ENCODE measurements at regions not wholly inside any gene's neighbourhood (a gene's known extent, or its start where the extent isn't known, plus 50 kb on each side); places are given as distances from the start of the nearest gene placed in this dataset.

DNA sequence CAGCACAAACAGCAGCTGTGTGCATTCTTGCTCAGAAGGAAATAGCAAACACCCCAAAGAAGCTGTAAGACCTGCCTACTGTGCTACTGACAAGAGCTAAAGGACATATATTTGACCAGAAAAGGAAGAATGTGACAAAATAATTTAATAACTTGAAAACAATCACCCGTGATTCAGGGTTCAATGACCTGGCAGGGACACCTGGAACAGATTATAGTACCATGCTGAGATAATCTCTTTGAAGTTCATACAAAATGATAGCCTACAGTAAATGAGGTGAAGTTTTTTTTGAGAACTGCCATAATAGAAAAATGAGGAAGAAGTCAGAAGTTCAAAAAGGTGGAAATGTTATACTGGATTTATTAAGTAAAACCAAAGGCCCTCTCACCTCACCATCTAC is 324.8 kb upstream of the GULP1 start:
- CTCF ChIA-PET: no interaction called here
- DNase-seq: no peak
- Mint-ChIP-seq H3K4me3 (ENCODE audit: low read depth, unreplicated experiment) (no peak overlapping the region), H3K27me3 (ENCODE audit: unreplicated experiment) (no peaks in the 10 kb centered on the region), H3K4me1 (ENCODE audit: low read depth, unreplicated experiment) (no peaks in the 10 kb centered on the region), H3K36me3 (ENCODE audit: insufficient read depth, unreplicated experiment) (no peaks in the 10 kb centered on the region), H3K27ac (ENCODE audit: unreplicated experiment) (no peak overlapping the region), H3K9me3 (ENCODE audit: low read depth, unreplicated experiment) (peaks cover 3% of the 10 kb centered on the region)
- no TSS peak for BruUV-seq (replicated peaks)
- intact Hi-C loops (cut with micrococcal nuclease; ENCODE audit: unreplicated experiment): no loop called here
- TF ChIP-seq, protein P1, sequence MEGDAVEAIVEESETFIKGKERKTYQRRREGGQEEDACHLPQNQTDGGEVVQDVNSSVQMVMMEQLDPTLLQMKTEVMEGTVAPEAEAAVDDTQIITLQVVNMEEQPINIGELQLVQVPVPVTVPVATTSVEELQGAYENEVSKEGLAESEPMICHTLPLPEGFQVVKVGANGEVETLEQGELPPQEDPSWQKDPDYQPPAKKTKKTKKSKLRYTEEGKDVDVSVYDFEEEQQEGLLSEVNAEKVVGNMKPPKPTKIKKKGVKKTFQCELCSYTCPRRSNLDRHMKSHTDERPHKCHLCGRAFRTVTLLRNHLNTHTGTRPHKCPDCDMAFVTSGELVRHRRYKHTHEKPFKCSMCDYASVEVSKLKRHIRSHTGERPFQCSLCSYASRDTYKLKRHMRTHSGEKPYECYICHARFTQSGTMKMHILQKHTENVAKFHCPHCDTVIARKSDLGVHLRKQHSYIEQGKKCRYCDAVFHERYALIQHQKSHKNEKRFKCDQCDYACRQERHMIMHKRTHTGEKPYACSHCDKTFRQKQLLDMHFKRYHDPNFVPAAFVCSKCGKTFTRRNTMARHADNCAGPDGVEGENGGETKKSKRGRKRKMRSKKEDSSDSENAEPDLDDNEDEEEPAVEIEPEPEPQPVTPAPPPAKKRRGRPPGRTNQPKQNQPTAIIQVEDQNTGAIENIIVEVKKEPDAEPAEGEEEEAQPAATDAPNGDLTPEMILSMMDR (IDR thresholded peaks at IDR 0.05; ENCODE audit: unreplicated experiment): no peak

DNA sequence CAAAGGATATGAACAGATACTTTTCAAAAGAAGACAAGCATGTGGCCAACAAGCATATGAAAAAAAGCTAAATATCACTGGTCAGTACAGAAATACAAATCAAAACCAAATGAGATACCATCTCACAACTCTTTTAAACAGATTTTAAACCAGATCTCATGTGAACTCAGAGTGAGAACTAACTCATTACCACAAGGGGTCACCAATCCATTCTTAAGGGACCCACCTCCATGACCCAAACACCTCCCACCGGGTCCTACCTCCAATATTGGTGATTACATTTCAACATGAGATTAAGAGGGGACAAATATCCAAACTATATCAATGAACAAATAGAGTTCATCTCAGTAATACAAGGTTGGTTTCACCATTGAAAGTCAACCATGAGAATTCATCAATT is 319.8 kb upstream of the GULP1 start:
- CTCF ChIA-PET: interaction anchor here (1.2 kb wide), 1 partner anchor 79 kb away, joined by 3 read pairs; no protein-coding TSS in a partner anchor
- no peak for DNase-seq
- Mint-ChIP-seq H3K9me3 (ENCODE audit: low read depth, unreplicated experiment) (peaks cover 3% of the 10 kb centered on the region), H3K4me3 (ENCODE audit: low read depth, unreplicated experiment) (no peak overlapping the region), H3K27ac (ENCODE audit: unreplicated experiment) (no peak overlapping the region), H3K27me3 (ENCODE audit: unreplicated experiment) (no peaks in the 10 kb centered on the region), H3K4me1 (ENCODE audit: low read depth, unreplicated experiment) (no peaks in the 10 kb centered on the region), H3K36me3 (ENCODE audit: insufficient read depth, unreplicated experiment) (no peaks in the 10 kb centered on the region)
- BruUV-seq (replicated peaks): no TSS peak
- TF ChIP-seq, protein P1 (IDR thresholded peaks at IDR 0.05; ENCODE audit: unreplicated experiment): no peak
- intact Hi-C loops (cut with micrococcal nuclease; ENCODE audit: unreplicated experiment): loop anchor here (5.0 kb wide), 1 partner anchor 540 kb away; no protein-coding TSS in a partner anchor

DNA sequence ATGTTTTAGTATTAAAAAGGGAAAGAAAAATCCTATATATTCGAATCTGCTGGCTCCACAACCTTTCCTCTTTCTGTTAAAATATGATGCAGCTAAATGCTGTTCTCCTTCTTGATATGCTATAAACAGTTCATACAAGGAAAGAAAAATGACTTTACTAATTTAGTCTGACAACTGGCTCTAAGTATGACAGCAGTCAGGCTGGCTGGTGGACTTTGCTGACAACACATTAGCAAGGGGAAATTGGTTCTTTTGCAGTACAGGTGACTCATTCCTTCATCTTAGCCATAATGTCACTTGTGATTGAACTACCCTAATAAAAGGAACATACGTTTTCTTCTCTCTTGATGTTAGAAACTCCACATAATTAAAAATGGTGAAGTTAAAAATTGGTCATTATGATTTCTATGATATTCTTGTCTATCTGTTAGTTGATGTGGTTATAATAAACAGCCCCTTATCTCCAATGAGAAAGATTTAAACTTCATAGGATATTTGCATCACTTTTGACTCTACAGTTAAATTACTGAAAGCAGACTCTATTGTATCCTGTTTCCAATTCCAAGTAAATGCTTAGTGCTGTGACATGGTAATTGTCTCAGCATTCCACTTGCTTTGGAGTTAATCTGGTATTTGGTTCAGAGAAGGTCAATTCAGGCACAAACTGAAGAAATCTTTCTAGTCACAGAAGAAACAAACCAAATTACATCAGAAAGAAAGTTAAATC is 315.3 kb upstream of the GULP1 start:
- no peaks in the 10 kb centered on the region for H3K4me1 Mint-ChIP-seq (ENCODE audit: low read depth, unreplicated experiment)

DNA sequence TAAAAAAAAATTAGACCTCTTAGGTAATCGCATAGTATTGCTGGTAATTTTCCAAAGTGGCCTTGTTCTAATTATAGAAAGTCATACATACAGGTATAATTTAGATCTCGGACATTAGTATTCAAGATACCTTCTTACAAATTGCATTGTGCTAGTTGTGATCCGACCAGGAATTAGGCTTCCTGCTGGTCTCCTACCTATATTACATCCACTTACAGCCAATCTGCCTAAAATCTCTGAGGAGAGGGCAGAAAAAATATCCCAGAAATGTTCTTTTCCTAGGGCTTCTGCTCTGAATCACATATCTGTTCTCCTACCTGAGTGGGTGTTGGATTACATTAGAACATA is 314.7 kb upstream of the GULP1 start:
- H3K36me3 Mint-ChIP-seq (ENCODE audit: insufficient read depth, unreplicated experiment): no peaks in the 10 kb centered on the region
- intact Hi-C loops (cut with micrococcal nuclease; ENCODE audit: unreplicated experiment): no loop called here
- H3K27ac Mint-ChIP-seq (ENCODE audit: unreplicated experiment): no peak overlapping the region
- DNase-seq: no peak
- BruUV-seq (replicated peaks): no TSS peak
- H3K9me3 Mint-ChIP-seq (ENCODE audit: low read depth, unreplicated experiment): no peaks in the 10 kb centered on the region
- no peaks in the 10 kb centered on the region for H3K27me3 Mint-ChIP-seq (ENCODE audit: unreplicated experiment)
- TF ChIP-seq, protein P1 (IDR thresholded peaks at IDR 0.05; ENCODE audit: unreplicated experiment): no peak
- CTCF ChIA-PET: no interaction called here
- no peak overlapping the region for H3K4me3 Mint-ChIP-seq (ENCODE audit: low read depth, unreplicated experiment)
- H3K4me1 Mint-ChIP-seq (ENCODE audit: low read depth, unreplicated experiment): no peaks in the 10 kb centered on the region

More for the DNA sequence above, 315.3 kb upstream of the GULP1 start:
- intact Hi-C loops (cut with micrococcal nuclease; ENCODE audit: unreplicated experiment): no loop called here
- no peaks in the 10 kb centered on the region for H3K27me3 Mint-ChIP-seq (ENCODE audit: unreplicated experiment)
- H3K36me3 Mint-ChIP-seq (ENCODE audit: insufficient read depth, unreplicated experiment): no peaks in the 10 kb centered on the region
- TF ChIP-seq, protein P1 (IDR thresholded peaks at IDR 0.05; ENCODE audit: unreplicated experiment): no peak
- H3K4me3 Mint-ChIP-seq (ENCODE audit: low read depth, unreplicated experiment): no peak overlapping the region
- CTCF ChIA-PET: no interaction called here
- H3K27ac Mint-ChIP-seq (ENCODE audit: unreplicated experiment): no peak overlapping the region
- no peak for DNase-seq
- BruUV-seq (replicated peaks): no TSS peak
- H3K9me3 Mint-ChIP-seq (ENCODE audit: low read depth, unreplicated experiment): no peaks in the 10 kb centered on the region
